Spleen (tissue), 7 donors: ENCODE measurements at regions not wholly inside any gene's neighbourhood (a gene's known extent, or its start where the extent isn't known, plus 50 kb on each side); places are given as distances from the start of the nearest gene placed in this dataset.

Experiments
- CTCF ChIP-seq, 11 experiments: fragments of 200-600 bp in 7 of 11; fragments of 450-650 bp in 4 of 11; sonication (generic) in 4 of 11; IDR thresholded peaks in 8 of 11; conservative IDR thresholded peaks in 3 of 11; 1 replicate in 7 of 11; 2 replicates in 4 of 11; pipeline versions ENCODE4 v1.4.0 to v1.8.0; 2016 to 2021; ENCODE audit warnings: antibody characterized with exemption in 11 of 11, inconsistent platforms in 4 of 11, mild to moderate bottlenecking in 1 of 11
- POLR2A ChIP-seq, 3 donors: fragments of 450-650 bp; IDR thresholded peaks; one replicate each; pipeline ENCODE4 v1.5.1; 2017; ENCODE audit warnings: antibody characterized with exemption in 3 of 3, mild to moderate bottlenecking in 1 of 3
- donor health status: DM: no; HTN: no; CAD: no; lungs with moderate emphysema.
- donor health status: DM: no; HTN: no; CAD: no.
- donor health status: DM: no; HTN: no; CAD: no.

- TF ChIP-seq CTCF (IDR thresholded peaks at IDR 0.05 in 8 of 11, conservative IDR thresholded peaks at IDR 0.05 in 3 of 11), result no peak
- no peak for TF ChIP-seq POLR2A (IDR thresholded peaks at IDR 0.05)
Measured at GRCh38 chr4:27267339-27267969, 406.8 kb downstream of the STIM2 start.
